K562 (cell line): ENCODE measurements at regions not wholly inside any gene's neighbourhood (a gene's known extent, or its start where the extent isn't known, plus 50 kb on each side); places are given as distances from the start of the nearest gene placed in this dataset.

Experiments
- ATAC-seq: fragments of 200-7000 bp; cut with Tn5 transposase; 3 replicates; pipeline ENCODE4 v1.9.1; 2020; ENCODE audit warnings: moderate library complexity
- BruUV-seq: library from RNA; stranded (reverse); fragments of 400-500 nt; replicated peaks from 2 replicates; lab custom pipeline; 2021; lab: Mats Ljungman, UMichigan
- CTCF ChIA-PET: fragments of 300-600 bp; formaldehyde crosslinking; extraction: SDS; loops from one replicate; lab custom pipeline; 2021; ENCODE audit warnings: low intra/inter-chr PET ratio; lab: Yijun Ruan, JAX
- POLR2A ChIA-PET: fragments of 300-600, 350-650 bp; sonication (Branson Sonifier 250); formaldehyde crosslinking; extraction: SDS; loops from one replicate; lab custom pipeline; 2021; ENCODE audit warnings: antibody characterized with exemption, inconsistent platforms; lab: Yijun Ruan, JAX
- DNase-seq, 4 experiments: peaks; one replicate each; pipeline versions ENCODE4 v3.0.0 to v3.0.0-alpha.2; 2011 to 2018; ENCODE audit warnings: low spot score in 3 of 4, mixed read lengths in 3 of 4; ENCODE audit errors: extremely low read depth in 1 of 4
- FAIRE-seq: peaks from 2 replicates; lab custom pipeline; 2011; peaks lifted over from hg19 to GRCh38; lab: Jason Lieb, UNC
- H2AFZ ChIP-seq: 2 replicates; pipeline ENCODE4 v1.6.0; 2011; ENCODE audit warnings: low read depth, low read length, control low read depth, inconsistent platforms
- H3K27ac ChIP-seq: fragments of 200-600 bp; 3 replicates; pipeline ENCODE4 v1.8.0; 2011; ENCODE audit warnings: low read depth, mild to moderate bottlenecking, control low read depth, inconsistent platforms, low read length, moderate library complexity, mixed read lengths; ENCODE audit errors: extremely low read depth
- H3K27me3 ChIP-seq, 2 experiments: fragments of 300-600 bp in 1 of 2; 2 replicates in 1 of 2; 3 replicates in 1 of 2; pipeline versions ENCODE4 v1.6.0 to v1.8.0; 2011; ENCODE audit warnings: inconsistent platforms in 2 of 2, low read length in 2 of 2, mild to moderate bottlenecking in 1 of 2, mixed read lengths in 1 of 2, moderate library complexity in 1 of 2; ENCODE audit not compliant: control insufficient read depth in 2 of 2, insufficient read depth in 2 of 2
- H3K36me3 ChIP-seq: fragments of 300-600 bp; 3 replicates; pipeline ENCODE4 v1.8.0; 2011; ENCODE audit warnings: mild to moderate bottlenecking, low read length, inconsistent platforms; ENCODE audit not compliant: control insufficient read depth, insufficient read depth
- H3K4me1 ChIP-seq, 2 experiments: fragments of 200-600 bp in 1 of 2; replicated peaks in 1 of 2; 2 replicates in 1 of 2; 3 replicates in 1 of 2; pipeline versions ENCODE4 v1.5.1 to v1.8.0; 2011; ENCODE audit warnings: inconsistent platforms in 2 of 2, low read length in 2 of 2, mild to moderate bottlenecking in 1 of 2, mixed read lengths in 1 of 2, moderate library complexity in 1 of 2; ENCODE audit not compliant: control insufficient read depth in 2 of 2, insufficient read depth in 2 of 2
- H3K4me2 ChIP-seq: 2 replicates; pipeline ENCODE4 v1.6.1; 2011; ENCODE audit warnings: low read length, control low read depth, inconsistent platforms, mixed read lengths; ENCODE audit not compliant: insufficient read depth
- H3K4me3 ChIP-seq: fragments of 200-600 bp; sonication (generic), shearing (Covaris generic); 2 replicates; pipeline ENCODE4 v1.5.1; 2016; ENCODE audit warnings: control low read depth, inconsistent platforms
- H3K79me2 ChIP-seq: fragments of 200-600 bp; 3 replicates; pipeline ENCODE4 v1.8.0; 2011; ENCODE audit warnings: low read length, inconsistent platforms; ENCODE audit not compliant: control insufficient read depth, insufficient read depth
- H3K9ac ChIP-seq, 2 experiments: 2 replicates each; pipeline versions ENCODE4 v1.6.0 to v1.6.1; 2011; ENCODE audit warnings: low read depth in 2 of 2, low read length in 2 of 2, control low read depth in 1 of 2, inconsistent platforms in 1 of 2, mild to moderate bottlenecking in 1 of 2, mixed read lengths in 1 of 2; ENCODE audit not compliant: insufficient read depth in 1 of 2
- H3K9me1 ChIP-seq: one replicate; pipeline ENCODE4 v1.6.0; 2011; ENCODE audit warnings: inconsistent platforms, mild to moderate bottlenecking, low read length, moderate library complexity; ENCODE audit not compliant: control insufficient read depth, insufficient read depth
- H3K9me3 ChIP-seq: replicated peaks from 2 replicates; pipeline ENCODE4 v1.5.1; 2011; ENCODE audit warnings: low read depth, low read length, inconsistent platforms; ENCODE audit not compliant: control insufficient read depth, insufficient read depth
- H4K20me1 ChIP-seq: replicated peaks from 2 replicates; pipeline ENCODE4 v1.6.1; 2011; ENCODE audit warnings: low read length, inconsistent platforms, mixed read lengths; ENCODE audit not compliant: control insufficient read depth, insufficient read depth
- ARHGAP35 ChIP-seq: fragments of 450-650 bp; IDR thresholded peaks from 2 replicates; pipeline ENCODE4 v1.6.1; 2018; ENCODE audit not compliant: partially characterized antibody
- ARID3B ChIP-seq: fragments of 250-450 bp; sonication (Bioruptor Pico); IDR thresholded peaks from 2 replicates; pipeline ENCODE4 v1.4.0; 2020; ENCODE audit warnings: borderline replicate concordance
- EWSR1 ChIP-seq: fragments of 450-650 bp; IDR thresholded peaks from 2 replicates; pipeline ENCODE4 v1.6.1; 2018; ENCODE audit warnings: borderline replicate concordance, mild to moderate bottlenecking, low read depth, moderate library complexity; ENCODE audit not compliant: partially characterized antibody
- HDAC6 ChIP-seq: IDR thresholded peaks from 2 replicates; pipeline ENCODE4 v1.6.1; 2012; ENCODE audit warnings: low read depth, mild to moderate bottlenecking, control low read depth, inconsistent platforms, low read length, moderate library complexity
- NR4A1 ChIP-seq, 2 experiments: fragments of 250-450 bp in 1 of 2; fragments of 450-650 bp in 1 of 2; sonication (Bioruptor Pico) in 1 of 2; IDR thresholded peaks; 2 replicates each; pipeline versions ENCODE4 v1.4.0 to v1.6.1; 2016 to 2020; ENCODE audit warnings: mild to moderate bottlenecking in 2 of 2, missing compliant biosample characterization in 1 of 2, missing genetic modification characterization in 1 of 2, moderate library complexity in 1 of 2
- PPARD ChIP-seq: fragments of 250-450 bp; sonication (Bioruptor Pico); IDR thresholded peaks from 2 replicates; pipeline ENCODE4 v1.8.0; 2022; ENCODE audit warnings: inconsistent platforms, mild to moderate bottlenecking, moderate library complexity
- SMARCE1 ChIP-seq: fragments of 450-650 bp; IDR thresholded peaks from 2 replicates; pipeline ENCODE4 v1.7.1; 2016; ENCODE audit warnings: mild to moderate bottlenecking
- TBP ChIP-seq: optimal IDR thresholded peaks from 2 replicates; pipeline ENCODE3; 2011; ENCODE audit warnings: low read depth, low read length, improper control_type of control experiment
- ZNF282 ChIP-seq: sonication (generic); formaldehyde crosslinking; IDR thresholded peaks from 2 replicates; pipeline ENCODE4 v1.8.1; 2023; ENCODE audit warnings: missing genetic modification reagents
- ZNF561 ChIP-seq: fragments of 450-650 bp; formaldehyde crosslinking; conservative IDR thresholded peaks from 2 replicates; pipeline ENCODE4 v1.4.0; 2020; ENCODE audit warnings: mild to moderate bottlenecking, moderate library complexity
- WGBS: fragments of 100-300 bp; shearing (Covaris generic); methylation state at CpG from one replicate; pipeline ENCODE4 v1.1.6; 2016; ENCODE audit warnings: low coverage, mixed read lengths; ENCODE audit not compliant: insufficient coverage; ENCODE audit errors: missing lambda C conversion rate; 5-methylcytosine and 5-hydroxymethylcytosine counted together
- in situ Hi-C: fragments of 300-500 bp; cut with MboI; formaldehyde crosslinking; loops from 4 replicates; pipeline ENCODE4 v1.15.0; 2018; ENCODE audit warnings: inconsistent platforms, mixed read lengths
- intact Hi-C: fragments of 100-400 bp; cut with micrococcal nuclease; formaldehyde crosslinking; loops from 2 replicates; pipeline ENCODE4 v1.14.2; 2022
- TF ChIP-seq, protein P1 (sequence below): sonication (generic); formaldehyde crosslinking; IDR thresholded peaks from 2 replicates; pipeline ENCODE4 v1.5.0; 2020; ENCODE audit warnings: missing genetic modification reagents
- TF ChIP-seq, protein P2 (sequence below): sonication (generic); formaldehyde crosslinking; IDR thresholded peaks from 2 replicates; pipeline ENCODE4 v1.8.1; 2022; ENCODE audit warnings: missing genetic modification reagents
- TF ChIP-seq, protein P3 (sequence below): sonication (generic); formaldehyde crosslinking; IDR thresholded peaks from 2 replicates; pipeline ENCODE4 v1.8.1; 2022; ENCODE audit warnings: missing genetic modification reagents
- TF ChIP-seq, protein P4 (sequence below): fragments of 450-650 bp; conservative IDR thresholded peaks from 2 replicates; pipeline ENCODE4 v1.6.1; 2016; ENCODE audit warnings: missing genetic modification characterization, low read depth, mild to moderate bottlenecking, missing compliant biosample characterization, moderate library complexity

GRCh38 chr11:130624971-130625544, 176.6 kb downstream of the ADAMTS15 start (continued):
- TF ChIP-seq ARID3B (CRISPR knock-in tag) (no peak), EWSR1 (no peak), NR4A1 (CRISPR knock-in tag; IDR thresholded peaks at IDR 0.05) (no peak), NR4A1 (tag; IDR thresholded peaks at IDR 0.05) (no peak), ZNF561 (CRISPR knock-in tag) (no peak)

DNA sequence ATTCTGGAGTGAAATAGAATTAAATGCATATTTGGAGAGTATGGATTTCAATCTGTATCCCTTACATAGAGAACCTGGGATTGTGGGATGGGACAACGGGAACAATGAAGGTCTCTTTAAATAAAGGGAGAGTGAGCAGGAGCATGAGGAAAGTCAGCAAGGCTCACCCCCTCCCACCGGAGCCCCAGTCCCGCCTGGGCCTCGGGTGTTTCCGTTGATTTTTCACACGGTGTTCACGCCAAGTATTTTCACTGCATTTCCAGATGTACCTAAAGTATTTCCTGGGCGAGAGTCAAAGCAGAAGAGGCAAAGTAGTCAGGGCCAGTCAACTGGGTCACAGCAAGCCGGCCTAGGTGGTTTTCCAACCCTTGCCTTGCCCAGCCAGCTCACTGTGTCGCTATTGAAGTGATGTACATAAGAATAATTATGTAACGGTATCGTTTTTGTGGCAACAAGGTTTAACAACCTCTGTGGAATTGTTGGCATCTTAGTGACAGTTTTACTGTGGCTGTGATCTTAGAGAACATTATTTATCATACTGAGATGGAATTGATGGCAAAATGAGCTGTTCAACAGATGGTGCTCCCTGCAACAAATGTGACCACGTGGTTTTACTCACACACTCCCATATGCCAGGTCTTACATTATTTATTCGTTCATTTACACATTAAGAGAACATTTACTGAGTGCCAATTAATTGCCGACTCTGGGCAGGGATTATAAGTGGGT, 177.3 kb downstream of the ADAMTS15 start:
- no peak overlapping the region for H3K4me2 ChIP-seq
- no peaks in the 10 kb centered on the region for H3K9me1 ChIP-seq
- intact Hi-C loops (no loop called here), in situ Hi-C loops (no loop called here)
- ATAC-seq (no peak), FAIRE-seq (no peak), DNase-seq (no peak)
- H3K36me3 ChIP-seq: no peaks in the 10 kb centered on the region
- no peaks in the 10 kb centered on the region for H3K79me2 ChIP-seq
- 2% methylated on average over 15 of the region's 15 CpGs for WGBS
- POLR2A ChIA-PET: no interaction called here
- peaks cover 0 to 5% of the 10 kb centered on the region in 2 experiments; a peak in 1 of 5 replicates for H3K27me3 ChIP-seq
- H3K9me3 ChIP-seq: no peaks in the 10 kb centered on the region
- no peak overlapping the region for H3K4me3 ChIP-seq
- no TSS peak for BruUV-seq
- no peak overlapping the region for H3K9ac ChIP-seq
- no peaks in the 10 kb centered on the region for H3K4me1 ChIP-seq
- H4K20me1 ChIP-seq: no peaks in the 10 kb centered on the region
- H2AFZ ChIP-seq: no peak overlapping the region
- CTCF ChIA-PET: no interaction called here
- H3K27ac ChIP-seq: no peak overlapping the region
- TF ChIP-seq PPARD (no peak), TBP (no peak), HDAC6 (no peak), SMARCE1 (no peak), ARHGAP35 (no peak), ZNF282 (CRISPR knock-in tag) (no peak)
- TF ChIP-seq, protein P1, sequence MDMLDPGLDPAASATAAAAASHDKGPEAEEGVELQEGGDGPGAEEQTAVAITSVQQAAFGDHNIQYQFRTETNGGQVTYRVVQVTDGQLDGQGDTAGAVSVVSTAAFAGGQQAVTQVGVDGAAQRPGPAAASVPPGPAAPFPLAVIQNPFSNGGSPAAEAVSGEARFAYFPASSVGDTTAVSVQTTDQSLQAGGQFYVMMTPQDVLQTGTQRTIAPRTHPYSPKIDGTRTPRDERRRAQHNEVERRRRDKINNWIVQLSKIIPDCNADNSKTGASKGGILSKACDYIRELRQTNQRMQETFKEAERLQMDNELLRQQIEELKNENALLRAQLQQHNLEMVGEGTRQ (CRISPR knock-in tag): no peak
- TF ChIP-seq, protein P2, sequence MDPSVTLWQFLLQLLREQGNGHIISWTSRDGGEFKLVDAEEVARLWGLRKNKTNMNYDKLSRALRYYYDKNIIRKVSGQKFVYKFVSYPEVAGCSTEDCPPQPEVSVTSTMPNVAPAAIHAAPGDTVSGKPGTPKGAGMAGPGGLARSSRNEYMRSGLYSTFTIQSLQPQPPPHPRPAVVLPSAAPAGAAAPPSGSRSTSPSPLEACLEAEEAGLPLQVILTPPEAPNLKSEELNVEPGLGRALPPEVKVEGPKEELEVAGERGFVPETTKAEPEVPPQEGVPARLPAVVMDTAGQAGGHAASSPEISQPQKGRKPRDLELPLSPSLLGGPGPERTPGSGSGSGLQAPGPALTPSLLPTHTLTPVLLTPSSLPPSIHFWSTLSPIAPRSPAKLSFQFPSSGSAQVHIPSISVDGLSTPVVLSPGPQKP (CRISPR knock-in tag): no peak
- TF ChIP-seq, protein P3, sequence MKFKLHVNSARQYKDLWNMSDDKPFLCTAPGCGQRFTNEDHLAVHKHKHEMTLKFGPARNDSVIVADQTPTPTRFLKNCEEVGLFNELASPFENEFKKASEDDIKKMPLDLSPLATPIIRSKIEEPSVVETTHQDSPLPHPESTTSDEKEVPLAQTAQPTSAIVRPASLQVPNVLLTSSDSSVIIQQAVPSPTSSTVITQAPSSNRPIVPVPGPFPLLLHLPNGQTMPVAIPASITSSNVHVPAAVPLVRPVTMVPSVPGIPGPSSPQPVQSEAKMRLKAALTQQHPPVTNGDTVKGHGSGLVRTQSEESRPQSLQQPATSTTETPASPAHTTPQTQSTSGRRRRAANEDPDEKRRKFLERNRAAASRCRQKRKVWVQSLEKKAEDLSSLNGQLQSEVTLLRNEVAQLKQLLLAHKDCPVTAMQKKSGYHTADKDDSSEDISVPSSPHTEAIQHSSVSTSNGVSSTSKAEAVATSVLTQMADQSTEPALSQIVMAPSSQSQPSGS (CRISPR knock-in tag): no peak
- TF ChIP-seq, protein P4, sequence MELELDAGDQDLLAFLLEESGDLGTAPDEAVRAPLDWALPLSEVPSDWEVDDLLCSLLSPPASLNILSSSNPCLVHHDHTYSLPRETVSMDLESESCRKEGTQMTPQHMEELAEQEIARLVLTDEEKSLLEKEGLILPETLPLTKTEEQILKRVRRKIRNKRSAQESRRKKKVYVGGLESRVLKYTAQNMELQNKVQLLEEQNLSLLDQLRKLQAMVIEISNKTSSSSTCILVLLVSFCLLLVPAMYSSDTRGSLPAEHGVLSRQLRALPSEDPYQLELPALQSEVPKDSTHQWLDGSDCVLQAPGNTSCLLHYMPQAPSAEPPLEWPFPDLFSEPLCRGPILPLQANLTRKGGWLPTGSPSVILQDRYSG (tag): no peak
